ENCODE measurements at regions not wholly inside any gene's neighbourhood (a gene's known extent, or its start where the extent isn't known, plus 50 kb on each side); places are given as distances from the start of the nearest gene placed in this dataset.

GRCh38 chr11:44502506-44502905 is 63.0 kb upstream of the CD82 start:
- no peak overlapping the region for H3K27ac ChIP-seq (ENCODE audit: extremely low read length, insufficient read depth, low read length)
- H3K36me3 ChIP-seq (replicated peaks in 1 of 2; ENCODE audit: control insufficient read depth in 1 of 2, insufficient read depth in 2 of 2, low read length in 2 of 2) = no peaks in the 10 kb centered on the region
- H2AFZ ChIP-seq (ENCODE audit: low read length) = no peak overlapping the region
- no peak overlapping the region for H3K4me2 ChIP-seq (ENCODE audit: low read depth, low read length)
- POLR2A ChIA-PET = no interaction called here
- intact Hi-C loops (cut with micrococcal nuclease; ENCODE audit: unreplicated experiment) = no loop called here
- no peaks in the 10 kb centered on the region for H3K9me3 ChIP-seq (ENCODE audit: low read length)
- H3K79me2 ChIP-seq (ENCODE audit: insufficient read depth, low read length) = no peaks in the 10 kb centered on the region
- WGBS (ENCODE audit: low lambda C conversion rate) = 51% methylated on average over 6 of the region's 6 CpGs
- in situ Hi-C loops (cut with HindIII; ENCODE audit: extremely low pct_ligation_motif_present, low pct_unique_long_range_greater_than_20kb) = no loop called here
- CTCF ChIA-PET (ENCODE audit: low intra/inter-chr PET ratio, low total read pairs) = no interaction called here
- DNase-seq (ENCODE audit: low spot score) (no peak), ATAC-seq (no peak), FAIRE-seq (no peak)
- H3K9ac ChIP-seq (ENCODE audit: insufficient read depth, low read depth, low read length) = no peak overlapping the region
- H4K20me1 ChIP-seq (ENCODE audit: insufficient read depth, low read length) = no peaks in the 10 kb centered on the region
- BruUV-seq (replicated peaks) = no TSS peak
- TF ChIP-seq ZBTB7B (CRISPR knock-in tag; IDR thresholded peaks at IDR 0.05) (no peak), ATAD3A (CRISPR knock-in tag; IDR thresholded peaks at IDR 0.05) (no peak), FOXO4 (CRISPR knock-in tag; conservative IDR thresholded peaks at IDR 0.05) (no peak), NFE2 (CRISPR knock-in tag; IDR thresholded peaks at IDR 0.05) (no peak), ZNF557 (CRISPR knock-in tag; IDR thresholded peaks at IDR 0.05) (no peak), PAWR (CRISPR knock-in tag; IDR thresholded peaks at IDR 0.05; ENCODE audit: borderline replicate concordance) (no peak), FOXC1 (CRISPR knock-in tag; IDR thresholded peaks at IDR 0.05; ENCODE audit: borderline replicate concordance) (no peak), CAMTA2 (CRISPR knock-in tag; IDR thresholded peaks at IDR 0.05; ENCODE audit: borderline replicate concordance) (no peak), ZSCAN9 (CRISPR knock-in tag; IDR thresholded peaks at IDR 0.05; ENCODE audit: borderline replicate concordance) (no peak), ZEB1 (IDR thresholded peaks at IDR 0.05; ENCODE audit: insufficient replicate concordance, low read depth) (no peak), NR1H2 (CRISPR knock-in tag; IDR thresholded peaks at IDR 0.05; ENCODE audit: borderline replicate concordance, low read depth) (no peak), HNRNPK (IDR thresholded peaks at IDR 0.05; ENCODE audit: low read depth, low read length, poor library complexity, severe bottlenecking) (no peak), SCMH1 (CRISPR knock-in tag; IDR thresholded peaks at IDR 0.05; ENCODE audit: borderline replicate concordance) (no peak), TSC22D2 (CRISPR knock-in tag; IDR thresholded peaks at IDR 0.05; ENCODE audit: borderline replicate concordance) (no peak), EEA1 (CRISPR knock-in tag; IDR thresholded peaks at IDR 0.05; ENCODE audit: borderline replicate concordance) (no peak), HIVEP1 (CRISPR knock-in tag; IDR thresholded peaks at IDR 0.05) (no peak), HHEX (CRISPR knock-in tag; IDR thresholded peaks at IDR 0.05) (no peak), NPAS2 (CRISPR knock-in tag; IDR thresholded peaks at IDR 0.05; ENCODE audit: borderline replicate concordance) (no peak), BRCA1 (CRISPR knock-in tag; IDR thresholded peaks at IDR 0.05) (no peak), NFAT5 (CRISPR knock-in tag; IDR thresholded peaks at IDR 0.05) (no peak)
- peaks cover 0 to 1% of the 10 kb centered on the region in 2 experiments; a peak in 1 of 5 replicates for H3K27me3 ChIP-seq (ENCODE audit: control insufficient read depth in 1 of 2, insufficient read depth in 2 of 2, low read length in 2 of 2)
- no peak overlapping the region for H3K4me3 ChIP-seq (replicated peaks in 1 of 3; ENCODE audit: insufficient read depth in 1 of 3, low read depth in 2 of 3, low read length in 3 of 3)
- no peaks in the 10 kb centered on the region for H3K4me1 ChIP-seq (ENCODE audit: insufficient read depth, low read length)
